ENCODE measurements at regions not wholly inside any gene's neighbourhood (a gene's known extent, or its start where the extent isn't known, plus 50 kb on each side); places are given as distances from the start of the nearest gene placed in this dataset.

DNA sequence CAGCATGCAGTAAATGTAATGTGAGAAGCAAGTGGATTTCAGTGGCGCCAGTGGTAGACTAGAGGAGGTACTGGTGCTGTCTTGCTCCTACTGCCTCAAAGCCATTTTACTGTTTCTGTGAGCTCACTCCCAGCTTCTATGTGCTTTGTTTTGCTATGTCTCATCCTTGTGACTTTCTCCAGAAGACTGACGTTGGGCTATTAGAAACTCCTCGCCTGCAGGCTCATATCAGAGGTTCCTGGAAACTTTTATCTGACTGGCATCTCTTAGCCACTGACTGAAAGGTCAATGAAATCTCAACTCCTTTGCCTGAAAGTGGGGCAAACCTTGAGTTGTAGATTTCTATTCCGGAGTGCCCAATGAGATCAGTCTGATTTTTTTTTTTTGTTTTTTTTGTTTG, 66.4 kb upstream of the SORCS1 start:
- DNase-seq, result no peak

DNA sequence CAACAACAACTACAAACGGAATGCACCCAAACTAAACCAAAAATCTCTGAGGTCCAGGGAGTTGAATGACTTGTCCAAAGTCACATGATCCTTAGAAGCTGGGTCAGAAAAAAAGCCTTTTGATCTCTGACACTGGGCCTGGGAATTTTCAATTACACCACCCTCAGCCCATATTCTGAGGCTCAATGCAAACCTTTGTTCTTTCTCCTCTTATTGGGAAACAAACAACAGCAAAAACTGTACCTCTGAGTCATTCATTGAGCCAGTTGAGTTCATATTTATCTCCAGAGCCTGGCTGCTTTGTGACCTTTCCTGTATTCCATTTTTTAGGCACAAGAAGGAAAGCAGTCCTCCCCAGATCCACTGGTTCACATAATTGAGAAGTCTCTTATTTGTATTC, 51.2 kb upstream of the SORCS1 start:
- DNase-seq, result no peak
